GM12878 (cell line): ENCODE measurements at regions not wholly inside any gene's neighbourhood (a gene's known extent, or its start where the extent isn't known, plus 50 kb on each side); places are given as distances from the start of the nearest gene placed in this dataset.

Experiments
- BMI1 ChIP-seq: fragments of 450-650 bp; IDR thresholded peaks from 2 replicates; pipeline ENCODE4 v1.6.1; 2016; ENCODE audit warnings: mild to moderate bottlenecking, moderate library complexity, borderline replicate concordance
- CTCF ChIP-seq, 3 experiments: IDR thresholded peaks in 2 of 3; conservative IDR thresholded peaks in 1 of 3; 2 replicates each; pipeline ENCODE4 v1.5.1; 2011; ENCODE audit warnings: low read depth in 3 of 3, low read length in 3 of 3, mild to moderate bottlenecking in 3 of 3, control low read depth in 2 of 3, moderate library complexity in 2 of 3, inconsistent platforms in 1 of 3, mixed read lengths in 1 of 3; ENCODE audit not compliant: control insufficient read depth in 2 of 3, insufficient read depth in 1 of 3; ENCODE audit errors: extremely low read depth in 1 of 3
- EZH2 ChIP-seq: IDR thresholded peaks from 2 replicates; pipeline ENCODE4 v1.6.1; 2012; ENCODE audit warnings: low read depth, mild to moderate bottlenecking, control low read depth, inconsistent platforms, low read length, borderline replicate concordance; ENCODE audit not compliant: control insufficient read depth
- JUND ChIP-seq: IDR thresholded peaks from 2 replicates; pipeline ENCODE4 v1.6.1; 2012; ENCODE audit warnings: low read depth, mild to moderate bottlenecking, low read length, improper control_type of control experiment, moderate library complexity
- MYC ChIP-seq: IDR thresholded peaks from 2 replicates; pipeline ENCODE4 v1.6.1; 2011; ENCODE audit warnings: mild to moderate bottlenecking, low read length, moderate library complexity, inconsistent platforms; ENCODE audit not compliant: insufficient read depth, insufficient replicate concordance, insufficient read length, severe bottlenecking
- POLR2A ChIP-seq: IDR thresholded peaks from 2 replicates; pipeline ENCODE4 v1.6.1; 2011; ENCODE audit warnings: low read depth, mild to moderate bottlenecking, low read length
- ZNF24 ChIP-seq: fragments of 450-650 bp; IDR thresholded peaks from 2 replicates; pipeline ENCODE4 v1.6.1; 2017; ENCODE audit warnings: antibody characterized with exemption, mild to moderate bottlenecking

DNA sequence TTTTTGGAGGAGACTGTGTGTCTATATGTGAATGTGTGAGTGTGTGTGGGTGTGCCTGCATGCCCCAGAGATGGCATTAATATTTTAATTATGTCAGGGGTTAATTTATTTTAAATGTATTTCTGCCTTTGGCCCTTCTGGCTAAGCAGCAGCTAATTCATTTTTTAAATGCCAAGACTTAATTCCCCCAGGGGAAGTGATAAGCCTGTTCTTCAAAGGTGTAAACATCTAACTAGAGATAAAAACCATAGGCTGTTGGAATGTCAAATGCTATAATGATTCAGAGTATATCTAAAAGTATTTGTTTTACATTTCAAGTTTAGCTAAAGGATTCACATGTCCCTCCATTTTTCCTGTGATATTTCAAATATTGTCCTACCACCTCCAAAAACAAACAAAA lies 184.7 kb downstream of the SPP2 start:
- no peak for TF ChIP-seq JUND
- TF ChIP-seq EZH2, result no peak
- no peak for TF ChIP-seq ZNF24
- TF ChIP-seq CTCF (IDR thresholded peaks at IDR 0.05 in 2 of 3, conservative IDR thresholded peaks at IDR 0.05 in 1 of 3; ENCODE audit: control insufficient read depth in 2 of 3, extremely low read depth in 1 of 3, insufficient read depth in 1 of 3, low read depth in 3 of 3, low read length in 3 of 3), result no peak
- TF ChIP-seq BMI1, result no peak
- no peak for TF ChIP-seq MYC
- no peak for TF ChIP-seq POLR2A
